Inflammatory macrophage (primary cell): ENCODE measurements at regions not wholly inside any gene's neighbourhood (a gene's known extent, or its start where the extent isn't known, plus 50 kb on each side); places are given as distances from the start of the nearest gene placed in this dataset.
"Not testable (repeated sequence)": the region's sequence is repeated elsewhere in the genome, so short reads cannot be mapped to it uniquely, and the experiment has no call there.

ENCODE experiments used
- DNase-seq, 2 donors: peaks; one replicate each; pipeline ENCODE4 v3.0.0-alpha.2; 2020 to 2022

DNA sequence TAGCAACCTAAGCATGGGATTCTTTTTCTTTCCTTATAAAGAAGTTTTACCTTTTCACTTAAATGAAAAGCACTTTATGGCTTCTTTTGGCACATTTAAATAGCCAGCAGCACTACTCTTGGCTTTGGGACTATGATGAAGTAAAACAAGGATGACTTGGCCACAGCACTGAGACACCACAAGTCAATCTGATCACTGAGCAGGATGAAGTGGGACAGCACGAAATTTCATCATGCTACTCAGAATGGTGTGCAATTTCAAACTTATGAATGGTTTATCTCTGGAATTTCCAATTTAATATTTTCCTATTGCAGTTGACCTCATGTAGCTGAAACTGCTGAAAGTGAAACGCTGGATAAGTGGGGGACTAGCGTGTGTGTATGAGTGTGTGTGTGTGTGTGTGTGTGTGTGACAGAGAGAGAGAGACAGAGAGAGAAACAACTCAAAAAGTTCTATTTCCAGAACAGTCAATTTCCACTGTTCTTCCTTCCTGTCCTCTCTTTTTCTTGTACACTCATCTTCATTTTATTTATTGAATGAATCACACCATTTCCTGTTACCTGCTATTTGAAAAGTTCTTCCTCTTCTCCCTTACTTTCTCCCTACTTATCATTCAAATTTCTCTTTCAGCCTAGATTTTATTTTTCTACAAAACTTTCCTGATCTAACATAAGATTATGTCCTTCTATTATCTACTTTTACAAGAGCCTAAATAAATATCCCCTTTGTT is 414.2 kb upstream of the MIR17HG start:
- DNase-seq, result no peak

DNA sequence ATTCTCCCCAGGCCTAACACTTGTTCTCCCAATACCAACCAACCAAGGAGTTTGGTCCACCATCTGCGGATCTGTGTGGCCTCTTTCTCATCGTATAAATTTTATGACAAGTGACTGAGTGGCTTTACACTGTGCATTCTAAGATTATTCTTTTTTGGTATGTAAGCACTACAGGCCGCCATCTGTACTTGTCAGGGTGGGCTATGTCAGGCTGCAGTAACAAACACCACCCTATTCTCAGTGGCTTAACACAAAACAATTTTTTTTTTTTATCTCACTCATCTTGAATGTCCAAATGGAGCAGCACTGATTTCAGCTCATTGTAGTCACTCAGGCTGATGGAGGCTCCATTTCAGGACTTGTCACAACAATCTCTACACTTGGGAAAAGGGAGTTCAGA is 412.7 kb upstream of the MIR17HG start:
- no peak for DNase-seq

DNA sequence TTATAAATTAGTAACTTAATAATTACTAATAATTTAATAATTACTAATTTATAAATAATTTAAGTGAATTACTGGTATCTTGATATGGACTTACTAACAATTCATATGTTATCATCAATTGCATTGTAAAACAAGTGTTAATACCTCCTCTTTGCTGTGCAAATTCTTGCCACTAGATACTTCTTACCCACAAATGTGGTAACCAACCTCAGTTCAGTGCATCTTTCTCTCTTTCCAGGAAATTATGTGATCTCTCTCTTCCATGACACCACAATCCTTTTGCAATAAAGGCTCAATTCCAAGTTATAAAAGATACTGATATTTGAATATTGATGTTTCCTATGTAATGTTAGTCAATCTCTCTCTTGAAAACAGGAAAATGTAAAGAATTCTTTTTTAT is 408.6 kb upstream of the MIR17HG start:
- DNase-seq, result no peak

DNA sequence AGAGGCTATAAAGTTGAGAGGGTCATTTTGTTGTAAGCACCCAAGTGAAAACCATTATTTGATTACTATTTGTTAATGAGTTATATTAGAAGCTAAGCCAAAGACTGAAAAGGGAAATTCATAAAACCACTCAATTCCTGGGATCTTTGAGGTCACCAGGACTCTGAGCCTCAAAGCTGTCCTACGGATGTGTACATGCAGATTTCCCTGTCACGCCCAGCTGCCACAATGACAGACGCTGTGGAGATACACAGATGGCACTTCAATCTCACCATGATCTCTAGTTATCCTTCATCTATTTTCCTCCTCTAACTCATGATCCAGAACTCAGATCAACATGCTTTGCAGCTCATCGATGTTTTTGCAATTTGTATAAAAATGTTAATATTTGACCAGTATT is 403.5 kb upstream of the MIR17HG start:
- no peak for DNase-seq

DNA sequence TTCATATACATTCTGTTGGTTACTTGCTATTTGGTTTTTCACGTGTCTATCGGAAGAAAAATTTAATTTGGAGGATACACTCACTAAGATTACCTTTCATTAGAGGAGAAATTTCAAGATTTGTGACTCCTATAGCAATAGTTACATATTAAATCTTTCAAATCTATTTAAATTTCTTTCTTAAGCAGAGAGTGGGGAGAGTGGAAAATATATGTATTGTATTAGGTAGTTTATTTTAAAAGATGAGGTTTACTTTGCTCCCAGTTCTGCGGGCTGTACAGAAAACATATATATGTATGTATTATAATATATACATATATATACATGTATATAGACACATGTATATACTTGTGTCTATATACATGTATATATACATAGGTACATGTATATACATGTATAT is 402.3 kb upstream of the MIR17HG start:
- DNase-seq, result not testable (repeated sequence)

DNA sequence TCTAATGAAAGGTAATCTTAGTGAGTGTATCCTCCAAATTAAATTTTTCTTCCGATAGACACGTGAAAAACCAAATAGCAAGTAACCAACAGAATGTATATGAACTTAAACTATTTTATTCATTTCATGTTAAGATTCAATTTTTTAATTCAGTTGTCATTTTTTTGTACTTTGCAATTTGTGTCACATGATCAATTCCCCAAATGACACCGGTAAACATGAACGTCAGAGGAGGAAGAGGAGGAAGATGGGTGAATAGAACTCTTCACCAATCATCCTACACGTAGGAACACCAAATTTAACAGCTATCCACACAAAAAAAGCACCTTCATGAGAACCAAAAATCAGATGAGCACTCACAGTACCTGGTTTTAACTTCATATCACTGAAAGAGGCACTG is 401.4 kb upstream of the MIR17HG start:
- not testable (repeated sequence) for DNase-seq

DNA sequence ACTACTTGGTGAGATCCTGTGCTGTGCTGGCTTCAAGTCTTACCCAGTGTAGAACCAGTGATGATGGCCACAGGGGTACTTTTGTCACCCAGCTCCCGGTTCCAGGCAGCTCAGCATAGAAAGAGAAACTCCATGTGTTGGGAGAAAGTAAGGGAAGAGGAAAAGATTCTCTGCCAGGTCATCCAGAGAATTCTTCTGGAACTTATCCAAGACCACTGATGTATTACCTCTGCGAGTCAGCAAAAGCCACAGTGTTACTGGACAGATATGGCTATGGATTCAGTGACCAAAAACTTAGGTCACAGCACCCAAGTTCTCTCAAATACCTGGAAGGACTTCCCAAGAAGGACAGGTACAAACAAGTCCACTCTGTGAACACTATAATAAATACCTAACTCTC is 399.5 kb upstream of the MIR17HG start:
- DNase-seq, result no peak

DNA sequence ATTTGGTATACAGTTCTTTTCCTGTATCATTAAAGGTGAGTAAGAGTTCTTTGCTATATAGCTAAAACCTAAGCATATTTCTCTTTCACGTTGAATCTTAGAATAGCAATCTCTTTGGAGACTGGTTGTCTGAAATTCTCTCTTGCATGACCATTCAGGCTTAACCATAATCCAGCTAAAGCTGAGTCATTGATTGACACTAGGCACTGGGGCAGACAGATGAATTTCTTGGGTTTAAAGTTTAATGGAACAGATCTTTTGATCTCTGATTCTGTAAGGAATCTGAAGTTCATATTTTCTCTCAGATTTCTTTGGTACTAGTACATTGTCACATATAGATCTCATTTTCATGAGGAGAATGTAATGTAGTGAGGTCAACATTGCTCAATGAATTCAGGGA is 397.3 kb upstream of the MIR17HG start:
- no peak for DNase-seq

DNA sequence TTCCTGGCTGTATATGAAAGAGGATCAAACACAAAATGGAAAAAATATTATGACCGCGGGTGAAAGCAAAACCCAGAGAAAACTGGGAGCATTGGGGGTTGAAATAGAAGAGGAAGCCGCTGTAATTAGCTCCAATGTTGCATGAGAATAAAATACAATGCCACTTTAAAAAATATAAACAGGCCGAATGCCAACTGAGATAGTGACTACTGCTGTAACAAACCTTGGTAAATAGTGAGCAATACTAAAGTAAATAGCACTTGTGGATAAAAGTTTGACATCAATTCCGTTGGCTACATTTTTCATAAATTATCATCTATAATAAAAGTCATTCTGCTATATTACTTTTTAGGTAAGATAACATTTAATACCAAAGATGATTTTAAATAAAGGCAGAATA is 395.8 kb upstream of the MIR17HG start:
- DNase-seq, result no peak

DNA sequence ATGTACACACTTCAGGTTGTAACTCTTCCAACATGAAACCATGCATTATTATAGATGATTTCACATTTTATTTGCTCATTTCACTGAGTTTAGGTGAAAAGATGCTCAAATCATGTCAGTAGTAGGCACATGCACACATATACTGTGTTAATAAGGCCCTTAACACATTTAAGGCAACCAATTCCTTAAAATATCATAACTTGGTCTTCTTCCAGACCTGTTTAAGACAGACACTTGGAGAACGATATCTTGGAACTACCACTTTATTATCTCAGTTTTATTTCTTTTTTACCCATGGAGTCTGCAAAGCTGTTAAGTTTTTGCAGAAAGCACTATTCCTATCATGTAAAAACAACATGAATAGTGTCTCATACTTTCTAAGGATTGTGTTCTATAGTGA is 395.2 kb upstream of the MIR17HG start:
- no peak for DNase-seq

DNA sequence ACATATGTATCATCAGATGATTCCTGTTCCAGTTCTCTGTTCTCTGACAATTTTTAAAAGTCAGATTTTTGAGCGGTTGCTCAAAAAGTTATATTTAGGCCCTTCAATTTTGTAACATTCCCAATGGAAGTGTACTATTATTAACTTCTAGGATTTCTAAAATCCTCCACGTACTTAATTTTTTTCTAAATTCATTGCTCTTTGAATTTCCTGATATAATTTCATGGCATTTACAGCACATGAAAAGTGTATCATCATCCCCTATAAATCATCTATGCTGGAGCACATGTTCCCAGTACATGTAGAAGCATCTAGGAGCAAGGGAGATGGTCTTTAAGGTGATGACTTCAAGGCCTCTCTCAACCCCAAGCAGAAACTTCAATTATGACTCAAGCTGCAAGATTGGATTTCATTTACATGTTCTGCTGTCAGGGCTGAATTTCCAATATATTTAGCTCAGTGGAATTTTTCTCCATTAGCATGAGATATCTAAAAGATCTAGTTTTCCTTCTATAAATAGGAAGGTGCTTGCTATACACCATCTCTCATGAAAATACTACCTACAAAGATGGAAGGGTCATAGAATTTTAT is 392.8 kb upstream of the MIR17HG start:
- no peak for DNase-seq

DNA sequence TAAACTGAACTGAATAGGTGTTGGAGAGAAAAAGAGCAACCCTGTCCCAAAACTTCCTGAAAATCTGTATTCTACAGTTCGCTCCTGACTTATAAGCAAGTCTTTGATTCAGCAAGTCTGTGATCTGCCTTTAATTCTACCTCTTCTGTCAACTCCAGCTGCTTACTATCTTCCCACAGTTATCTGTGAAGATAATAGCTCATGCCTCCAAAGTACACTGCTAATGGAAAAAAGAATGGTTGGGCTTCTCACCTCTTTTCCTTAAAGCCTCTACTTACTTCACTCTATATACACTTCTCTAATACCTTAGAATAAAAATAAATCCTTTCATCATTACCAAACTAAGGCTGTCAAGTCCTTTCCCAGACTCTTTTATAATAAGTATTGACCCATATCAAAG is 391.5 kb upstream of the MIR17HG start:
- no peak for DNase-seq

DNA sequence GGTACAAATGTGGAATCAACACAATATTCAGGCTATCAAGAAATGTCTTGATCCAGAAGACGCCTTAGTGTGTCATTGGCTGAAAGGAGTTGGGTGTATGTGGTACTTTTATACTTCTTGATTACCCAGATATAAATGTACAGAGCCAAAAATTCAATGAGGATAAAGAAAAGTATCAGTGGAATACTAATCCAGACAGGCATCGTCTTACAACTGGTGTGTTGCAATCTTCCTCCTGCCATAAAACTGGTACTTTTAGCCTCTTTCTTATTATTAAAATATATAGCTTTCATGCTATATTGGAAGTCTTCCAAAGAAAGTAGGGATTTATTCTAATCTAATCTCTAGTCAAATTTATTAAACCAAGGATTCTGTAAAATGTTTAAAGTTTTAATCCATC is 388.6 kb upstream of the MIR17HG start:
- DNase-seq, result no peak

DNA sequence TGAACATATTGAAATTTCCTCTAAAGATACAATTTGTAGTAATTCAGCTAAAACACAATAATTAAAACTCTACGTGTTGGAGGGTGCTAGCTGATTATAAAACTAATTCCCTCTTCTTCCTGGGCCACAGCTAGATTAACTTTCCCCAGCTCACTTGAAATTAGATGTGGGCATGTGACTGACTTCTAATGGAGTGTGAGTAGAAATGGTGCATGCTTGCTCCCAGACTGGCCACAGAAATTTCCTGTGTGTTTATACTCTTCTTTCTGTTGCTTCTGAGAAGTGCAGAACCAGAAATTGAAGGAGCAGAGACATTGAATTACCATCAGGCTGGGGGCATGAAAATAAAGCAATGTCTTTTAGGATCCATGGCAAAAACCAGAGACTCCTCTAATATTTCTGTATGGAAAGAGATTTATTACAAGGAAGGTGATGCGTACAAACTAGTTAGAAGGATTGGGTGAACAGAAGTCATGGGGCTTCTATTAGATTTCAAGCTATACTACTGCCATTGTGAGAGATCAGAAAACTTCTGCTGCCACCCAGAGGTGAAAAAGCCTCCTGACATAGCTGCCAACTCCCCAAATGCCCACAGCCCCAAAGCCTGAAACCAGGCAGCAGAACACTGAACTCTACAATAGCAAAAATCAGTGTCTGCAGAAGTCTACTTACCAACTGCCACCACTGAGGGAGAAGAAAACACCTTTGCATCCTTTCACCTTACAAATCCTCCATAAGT is 379.2 kb upstream of the MIR17HG start:
- DNase-seq, result no peak

DNA sequence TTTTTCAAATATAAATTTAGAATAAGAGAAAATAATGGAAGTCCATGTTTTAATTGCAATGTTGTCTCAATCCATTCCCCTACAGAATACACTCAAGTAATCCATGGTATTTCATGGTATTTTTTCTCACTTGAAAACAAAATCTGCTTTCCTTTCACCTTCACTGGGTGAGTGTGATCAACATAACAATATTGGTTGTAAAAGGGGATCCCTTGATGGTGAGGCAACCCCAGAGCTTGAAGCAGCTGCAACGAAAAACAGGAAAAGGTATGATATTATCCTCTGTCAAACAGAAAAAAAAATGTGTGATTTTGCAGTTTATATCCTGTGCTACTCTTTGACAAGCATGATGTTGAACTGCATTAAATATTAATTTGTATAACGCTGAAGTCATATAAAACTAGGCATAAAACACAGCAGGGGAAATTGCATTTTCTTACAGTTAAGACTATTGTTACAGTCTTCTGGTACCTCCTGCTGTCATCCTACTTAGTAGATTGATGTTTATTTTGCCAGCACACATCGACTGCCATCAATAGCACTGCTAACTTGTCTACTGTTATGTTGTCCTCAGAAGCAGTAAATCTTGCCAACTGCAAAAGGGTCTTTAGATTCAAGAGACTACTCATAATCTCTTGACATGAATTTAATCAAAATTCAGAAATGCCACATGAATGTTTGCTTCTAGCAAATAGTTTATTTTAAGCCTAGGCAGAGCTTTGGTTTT is 373.1 kb upstream of the MIR17HG start:
- DNase-seq, result no peak

DNA sequence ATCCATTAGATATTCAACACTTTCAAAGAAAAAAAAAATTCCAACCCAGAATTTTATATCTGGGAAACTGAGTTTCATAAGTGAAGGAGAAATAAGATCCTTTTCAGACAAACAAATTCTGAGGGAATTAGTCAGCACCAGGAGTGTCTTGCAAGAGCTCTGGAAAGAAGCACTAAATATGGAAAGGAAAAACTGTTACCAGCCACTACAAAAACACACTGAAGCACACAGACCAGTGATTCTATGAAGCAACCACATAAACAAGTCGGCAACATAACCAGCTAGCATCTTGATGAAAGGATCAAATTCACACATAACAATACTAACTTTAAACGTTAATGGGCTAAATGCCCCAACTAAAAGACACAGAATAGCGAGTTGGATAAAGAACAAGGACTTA is 368.4 kb upstream of the MIR17HG start:
- DNase-seq, result no peak

DNA sequence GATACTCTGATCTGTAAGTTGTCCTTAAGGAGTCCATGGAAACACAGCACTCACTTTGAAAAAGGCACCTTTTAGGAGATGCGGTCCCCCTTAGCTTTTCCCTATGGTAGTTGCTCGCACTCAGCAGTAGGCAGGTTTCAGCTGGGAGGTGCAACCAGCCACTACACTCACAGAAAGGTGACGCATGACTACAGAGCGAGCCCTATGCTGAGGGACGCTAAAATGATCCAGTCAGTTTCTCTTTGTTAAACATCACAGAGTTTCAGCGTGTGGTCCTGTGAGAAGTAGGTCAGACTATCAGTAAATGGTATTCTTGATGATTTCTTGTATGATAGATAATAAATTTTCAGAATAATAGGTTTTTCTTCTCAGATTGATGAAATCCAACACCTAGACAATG is 362.7 kb upstream of the MIR17HG start:
- no peak for DNase-seq

DNA sequence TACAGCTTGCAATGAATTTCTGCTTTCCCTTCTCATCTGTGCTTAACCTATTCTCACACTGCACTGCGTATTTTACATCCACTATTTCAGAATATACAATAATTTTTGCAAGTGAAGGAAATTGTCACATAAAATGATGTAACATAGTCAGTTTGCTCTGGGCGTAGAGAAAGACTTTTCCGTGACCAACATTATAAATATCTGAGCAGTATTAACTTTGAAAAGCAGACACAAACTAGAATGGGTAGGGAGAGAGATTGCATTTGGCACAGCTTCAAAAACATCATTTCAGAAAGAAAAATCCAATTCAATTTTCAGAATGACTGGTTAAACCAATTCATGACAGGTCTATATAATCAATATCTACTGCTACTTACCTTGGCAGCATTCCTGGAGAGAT is 352.5 kb upstream of the MIR17HG start:
- no peak for DNase-seq

DNA sequence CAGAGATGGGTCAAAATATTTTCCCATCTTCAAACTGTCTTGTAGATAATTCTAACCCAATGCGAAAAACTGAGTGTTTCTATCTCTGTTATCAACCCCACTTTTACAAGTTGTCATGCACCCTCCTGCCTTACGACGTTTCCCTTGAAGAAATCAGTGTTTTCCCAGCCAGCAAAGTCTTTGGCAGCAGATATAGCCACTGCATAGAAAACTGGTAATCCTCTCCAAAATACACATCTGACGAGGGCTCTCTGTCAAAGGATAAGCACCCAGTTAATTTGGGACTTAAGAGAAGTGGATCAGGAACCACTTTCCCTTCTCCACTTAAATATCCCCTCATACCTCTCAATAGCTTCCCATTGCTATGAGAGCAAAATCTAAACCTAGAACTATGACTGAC is 351.9 kb upstream of the MIR17HG start:
- DNase-seq, result no peak

DNA sequence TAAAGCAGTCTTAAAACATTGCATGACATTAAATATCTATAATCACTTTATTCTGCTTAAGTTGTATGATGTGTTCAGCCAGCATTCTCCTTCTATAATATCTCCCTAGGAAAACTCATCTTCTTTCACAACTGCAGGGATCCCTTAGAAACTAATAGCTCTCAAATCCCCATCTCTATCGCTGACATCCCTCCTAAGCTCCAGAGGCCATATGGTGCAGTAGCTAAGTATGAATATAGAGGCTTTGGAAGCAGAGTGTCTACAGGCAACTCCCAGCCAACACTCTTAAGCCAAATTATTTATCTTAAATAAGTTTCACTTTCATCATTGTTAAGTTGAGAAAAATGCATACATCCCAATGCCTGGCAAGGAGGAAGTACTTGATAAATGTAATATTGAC is 349.5 kb upstream of the MIR17HG start:
- DNase-seq, result no peak

DNA sequence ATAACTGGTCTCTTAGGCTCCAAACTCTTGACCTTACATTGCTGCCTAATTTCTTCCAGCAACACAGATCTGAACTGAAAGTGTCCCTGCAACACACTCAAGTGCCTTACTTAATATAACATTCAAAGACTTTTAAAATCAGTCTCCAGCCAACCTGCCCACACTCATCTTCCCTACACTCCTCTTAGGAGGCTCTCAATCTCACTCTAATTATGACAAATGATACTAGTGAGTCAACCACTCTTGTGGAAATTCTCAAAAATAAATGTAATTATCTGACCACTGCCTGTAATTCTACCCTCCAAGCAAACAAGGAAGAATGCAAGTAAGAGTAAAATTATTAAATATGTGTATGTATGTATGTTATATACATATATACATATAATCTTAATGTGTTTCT is 348.1 kb upstream of the MIR17HG start:
- DNase-seq, result no peak

DNA sequence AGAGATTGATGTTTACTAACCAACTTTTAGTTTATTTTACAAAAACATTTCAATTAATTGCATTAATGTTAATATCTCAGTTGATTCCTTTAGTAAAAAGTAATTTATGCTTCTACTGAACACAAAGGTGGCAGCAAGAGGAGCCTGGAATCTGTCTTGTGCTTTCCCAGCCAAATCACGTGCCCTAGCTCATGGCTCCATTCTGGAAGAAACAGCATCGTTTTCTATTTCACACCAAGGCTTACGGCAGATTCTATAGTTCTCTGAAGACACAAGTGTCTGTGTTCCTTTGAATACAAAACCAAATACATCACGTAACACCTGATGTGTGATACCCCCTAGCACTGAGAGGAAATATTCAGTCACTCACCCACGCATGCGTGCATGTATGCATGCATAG is 346.1 kb upstream of the MIR17HG start:
- DNase-seq, result no peak

DNA sequence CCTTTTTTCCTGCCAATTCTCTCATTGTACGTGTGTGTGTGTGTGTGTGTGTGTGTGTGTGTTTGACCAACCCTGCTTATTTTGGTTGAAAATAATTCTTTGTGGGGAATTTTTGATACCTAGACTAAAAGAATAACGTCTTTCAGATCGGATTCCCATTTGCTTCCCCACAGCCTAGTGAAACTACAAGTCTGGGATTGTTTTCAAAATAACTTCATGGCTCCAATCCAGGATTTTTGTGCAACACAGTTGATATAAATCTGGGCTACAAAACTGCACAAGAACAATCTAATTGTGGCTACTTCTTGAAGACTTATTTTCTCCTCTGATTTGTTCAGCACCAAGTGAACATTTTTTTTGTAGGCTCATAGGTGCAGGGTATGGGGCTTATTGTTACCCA is 332.8 kb upstream of the MIR17HG start:
- no peak for DNase-seq
